ENCODE measurements at regions not wholly inside any gene's neighbourhood (a gene's known extent, or its start where the extent isn't known, plus 50 kb on each side); places are given as distances from the start of the nearest gene placed in this dataset.
"Not testable (repeated sequence)": the region's sequence is repeated elsewhere in the genome, so short reads cannot be mapped to it uniquely, and the experiment has no call there.

DNA sequence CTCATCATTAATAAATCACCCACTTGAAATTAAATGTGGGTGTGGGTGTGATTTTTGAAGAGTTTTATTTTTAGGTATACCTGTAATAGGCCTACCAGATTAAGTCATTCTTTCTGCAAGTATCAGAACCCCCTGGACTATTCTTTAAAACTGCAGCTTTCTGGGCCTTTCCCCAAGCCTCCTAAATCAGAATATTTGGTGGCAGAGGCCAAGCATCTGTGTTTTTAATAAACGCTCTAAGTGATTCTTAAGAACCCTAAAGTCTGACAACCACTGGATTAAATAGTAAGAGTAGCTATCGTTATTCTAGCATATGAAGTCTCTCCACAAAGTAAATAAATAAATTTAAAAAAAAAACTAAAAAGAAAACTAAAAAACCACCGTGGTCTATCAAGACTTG is 703.0 kb upstream of the NRP1 start:
- H2AK5ac ChIP-seq (ENCODE audit: low read length, severe bottlenecking) = no peak overlapping the region
- WGBS = 100% methylated on average over 1 of the region's 3 CpGs

DNA sequence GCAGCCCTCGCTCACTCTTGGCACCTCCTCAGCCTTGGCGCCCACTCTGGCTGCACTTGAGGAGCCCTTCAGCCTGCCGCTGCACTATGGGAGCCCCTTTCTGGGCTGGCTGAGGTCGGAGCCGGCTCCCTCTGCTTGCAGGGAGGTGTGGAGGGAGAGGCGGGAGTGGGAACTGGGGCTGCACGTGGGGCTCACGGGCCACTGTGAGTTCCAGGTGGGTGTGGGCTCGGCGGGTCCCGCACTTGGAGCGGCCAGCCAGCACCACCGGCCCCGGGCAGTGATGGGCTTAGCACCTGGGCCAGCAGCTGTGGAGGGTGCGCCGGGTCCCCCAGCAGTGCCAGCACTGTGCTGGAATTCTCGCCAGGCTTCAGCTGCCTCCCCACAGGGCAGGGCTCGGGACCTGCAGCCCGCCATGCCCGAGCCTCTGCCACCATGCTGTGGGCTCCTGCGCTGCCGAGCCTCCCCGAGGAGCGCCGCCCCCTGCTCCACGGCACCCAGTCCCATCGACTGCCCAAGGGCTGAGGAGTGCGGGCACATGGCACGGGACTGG is 700.8 kb upstream of the NRP1 start:
- DNase-seq; H3K4ac ChIP-seq (ENCODE audit: low read depth in 1 of 2, low read length in 2 of 2); H3K79me1 ChIP-seq (replicated peaks; ENCODE audit: low read length, poor library complexity, severe bottlenecking); H3K9me3 ChIP-seq (ENCODE audit: control insufficient read depth, low read length); H3K4me1 ChIP-seq (ENCODE audit: control insufficient read depth, insufficient read depth, low read depth, low read length); H2BK12ac ChIP-seq (ENCODE audit: low read length in 2 of 2); H3K27me3 ChIP-seq (ENCODE audit: control insufficient read depth in 1 of 2, insufficient read depth in 1 of 2, low read length in 2 of 2); H3K18ac ChIP-seq (ENCODE audit: low read depth in 1 of 2, low read length in 2 of 2); H3K23ac ChIP-seq (ENCODE audit: low read length in 2 of 2); H2BK5ac ChIP-seq (ENCODE audit: low read depth, low read length, poor library complexity, severe bottlenecking); H2AK5ac ChIP-seq (ENCODE audit: low read length, severe bottlenecking); H2AFZ ChIP-seq (ENCODE audit: low read depth, low read length); H3K27ac ChIP-seq (ENCODE audit: low read length, poor library complexity, severe bottlenecking); H3K9ac ChIP-seq (ENCODE audit: low read length); H3K14ac ChIP-seq (ENCODE audit: low read length in 2 of 2); H3K4me2 ChIP-seq (ENCODE audit: low read length, poor library complexity, severe bottlenecking); H3K36me3 ChIP-seq (ENCODE audit: control insufficient read depth in 1 of 2, insufficient read depth in 2 of 2, low read depth in 1 of 2, low read length in 2 of 2); H3K4me3 ChIP-seq (ENCODE audit: insufficient read depth in 1 of 2, low read depth in 1 of 2, low read length in 2 of 2); H4K91ac ChIP-seq (ENCODE audit: low read length); H2BK120ac ChIP-seq (ENCODE audit: low read depth, low read length); H4K8ac ChIP-seq (ENCODE audit: low read length); H2BK15ac ChIP-seq (ENCODE audit: low read depth, poor library complexity, severe bottlenecking): not testable (repeated sequence)
- WGBS = 93% methylated on average over 29 of the region's 29 CpGs

More for the DNA sequence above, 703.0 kb upstream of the NRP1 start:
- Histone ChIP-seq H2BK120ac (ENCODE audit: low read depth, low read length) (no peak overlapping the region), H2BK15ac (ENCODE audit: low read depth, poor library complexity, severe bottlenecking) (no peak overlapping the region), H4K8ac (ENCODE audit: low read length) (no peak overlapping the region), H3K14ac (ENCODE audit: low read length in 2 of 2) (no peak overlapping the region), H3K4me3 (ENCODE audit: insufficient read depth in 1 of 2, low read depth in 1 of 2, low read length in 2 of 2) (no peak overlapping the region), H3K9me3 (ENCODE audit: control insufficient read depth, low read length) (no peaks in the 10 kb centered on the region), H4K91ac (ENCODE audit: low read length) (no peak overlapping the region), H3K23ac (ENCODE audit: low read length in 2 of 2) (no peak overlapping the region), H2AFZ (ENCODE audit: low read depth, low read length) (no peak overlapping the region), H3K4me2 (ENCODE audit: low read length, poor library complexity, severe bottlenecking) (no peak overlapping the region), H3K9ac (ENCODE audit: low read length) (no peak overlapping the region), H3K4ac (ENCODE audit: low read depth in 1 of 2, low read length in 2 of 2) (no peak overlapping the region), H3K18ac (ENCODE audit: low read depth in 1 of 2, low read length in 2 of 2) (no peak overlapping the region), H2BK12ac (ENCODE audit: low read length in 2 of 2) (no peak overlapping the region), H2BK5ac (ENCODE audit: low read depth, low read length, poor library complexity, severe bottlenecking) (no peak overlapping the region), H3K36me3 (ENCODE audit: control insufficient read depth in 1 of 2, insufficient read depth in 2 of 2, low read depth in 1 of 2, low read length in 2 of 2) (no peaks in the 10 kb centered on the region), H3K4me1 (ENCODE audit: control insufficient read depth, insufficient read depth, low read depth, low read length) (no peaks in the 10 kb centered on the region), H3K27me3 (ENCODE audit: control insufficient read depth in 1 of 2, insufficient read depth in 1 of 2, low read length in 2 of 2) (peaks cover 0 to 9% of the 10 kb centered on the region in 2 experiments), H3K79me1 (replicated peaks; ENCODE audit: low read length, poor library complexity, severe bottlenecking) (no peaks in the 10 kb centered on the region), H3K27ac (ENCODE audit: low read length, poor library complexity, severe bottlenecking) (no peak overlapping the region)
- DNase-seq = no peak

DNA sequence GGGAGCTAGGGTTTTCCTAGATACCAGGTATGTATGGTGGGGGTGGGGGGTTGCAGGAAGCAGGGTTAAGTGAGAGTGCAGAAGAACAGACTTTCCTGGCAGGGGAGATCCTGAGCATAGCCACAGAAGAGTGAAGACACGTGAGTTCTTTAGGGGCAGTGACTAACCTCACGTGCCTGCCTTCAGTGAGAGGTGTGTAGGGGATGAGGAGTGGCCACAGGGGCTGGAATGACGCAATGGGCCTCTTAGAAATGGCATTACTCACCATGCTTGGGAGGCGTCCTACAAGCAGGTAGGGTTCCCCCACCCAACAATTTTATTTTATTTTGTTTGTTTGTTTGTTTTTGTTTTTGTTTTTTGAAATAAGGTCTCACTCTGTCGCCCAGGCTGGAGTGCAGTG is 698.6 kb upstream of the NRP1 start:
- no peak overlapping the region for H3K9ac ChIP-seq (ENCODE audit: low read length)
- no peak overlapping the region for H3K27ac ChIP-seq (ENCODE audit: low read length, poor library complexity, severe bottlenecking)
- H2BK15ac ChIP-seq (ENCODE audit: low read depth, poor library complexity, severe bottlenecking) = no peak overlapping the region
- H3K4me3 ChIP-seq (ENCODE audit: insufficient read depth in 1 of 2, low read depth in 1 of 2, low read length in 2 of 2) = no peak overlapping the region
- no peak overlapping the region for H2BK12ac ChIP-seq (ENCODE audit: low read length in 2 of 2)
- no peak overlapping the region for H3K4me2 ChIP-seq (ENCODE audit: low read length, poor library complexity, severe bottlenecking)
- peaks cover 6% of the 10 kb centered on the region for H3K4me1 ChIP-seq (ENCODE audit: control insufficient read depth, insufficient read depth, low read depth, low read length)
- no peak overlapping the region for H3K23ac ChIP-seq (ENCODE audit: low read length in 2 of 2)
- WGBS = 80% methylated on average over 4 of the region's 5 CpGs
- DNase-seq = no peak
- no peak overlapping the region for H3K4ac ChIP-seq (ENCODE audit: low read depth in 1 of 2, low read length in 2 of 2)
- H3K36me3 ChIP-seq (ENCODE audit: control insufficient read depth in 1 of 2, insufficient read depth in 2 of 2, low read depth in 1 of 2, low read length in 2 of 2) = no peaks in the 10 kb centered on the region
- no peak overlapping the region for H2BK120ac ChIP-seq (ENCODE audit: low read depth, low read length)
- no peaks in the 10 kb centered on the region for H3K79me1 ChIP-seq (replicated peaks; ENCODE audit: low read length, poor library complexity, severe bottlenecking)
- no peak overlapping the region for H3K18ac ChIP-seq (ENCODE audit: low read depth in 1 of 2, low read length in 2 of 2)
- no peak overlapping the region for H4K8ac ChIP-seq (ENCODE audit: low read length)
- no peak overlapping the region for H3K14ac ChIP-seq (ENCODE audit: low read length in 2 of 2)
- H2BK5ac ChIP-seq (ENCODE audit: low read depth, low read length, poor library complexity, severe bottlenecking) = no peak overlapping the region
- H3K9me3 ChIP-seq (ENCODE audit: control insufficient read depth, low read length) = no peaks in the 10 kb centered on the region
- H4K91ac ChIP-seq (ENCODE audit: low read length) = no peak overlapping the region
- no peak overlapping the region for H2AK5ac ChIP-seq (ENCODE audit: low read length, severe bottlenecking)
- H3K27me3 ChIP-seq (ENCODE audit: control insufficient read depth in 1 of 2, insufficient read depth in 1 of 2, low read length in 2 of 2) = no peaks in the 10 kb centered on the region
- H2AFZ ChIP-seq (ENCODE audit: low read depth, low read length) = no peak overlapping the region

DNA sequence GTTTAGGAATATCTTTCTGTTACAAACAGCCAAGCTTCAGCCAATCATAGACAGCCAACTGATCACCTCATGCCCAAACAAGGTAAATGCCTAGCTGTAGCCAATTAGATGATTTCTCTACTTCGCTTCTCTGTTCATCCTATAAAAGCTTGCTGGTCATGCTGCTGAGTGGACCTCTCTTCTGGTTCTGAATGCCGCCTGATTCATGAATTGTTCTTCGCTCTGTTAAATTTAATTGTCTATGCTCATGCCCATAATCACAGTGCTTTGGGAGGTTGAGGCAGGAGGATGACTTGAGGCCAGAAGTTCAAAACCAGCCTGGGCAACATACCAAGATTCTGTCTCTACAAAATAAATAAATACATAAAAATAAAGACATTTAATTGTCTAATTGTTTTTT is 698.1 kb upstream of the NRP1 start:
- Histone ChIP-seq H2BK12ac (ENCODE audit: low read length in 2 of 2) (no peak overlapping the region), H3K4me2 (ENCODE audit: low read length, poor library complexity, severe bottlenecking) (no peak overlapping the region), H3K9ac (ENCODE audit: low read length) (no peak overlapping the region), H3K9me3 (ENCODE audit: control insufficient read depth, low read length) (no peaks in the 10 kb centered on the region), H2AFZ (ENCODE audit: low read depth, low read length) (no peak overlapping the region), H3K14ac (ENCODE audit: low read length in 2 of 2) (no peak overlapping the region), H3K4me3 (ENCODE audit: insufficient read depth in 1 of 2, low read depth in 1 of 2, low read length in 2 of 2) (no peak overlapping the region), H3K4me1 (ENCODE audit: control insufficient read depth, insufficient read depth, low read depth, low read length) (peaks cover 6% of the 10 kb centered on the region), H2BK5ac (ENCODE audit: low read depth, low read length, poor library complexity, severe bottlenecking) (no peak overlapping the region), H3K27ac (ENCODE audit: low read length, poor library complexity, severe bottlenecking) (no peak overlapping the region), H3K18ac (ENCODE audit: low read depth in 1 of 2, low read length in 2 of 2) (no peak overlapping the region), H2BK120ac (ENCODE audit: low read depth, low read length) (no peak overlapping the region), H3K23ac (ENCODE audit: low read length in 2 of 2) (no peak overlapping the region), H2AK5ac (ENCODE audit: low read length, severe bottlenecking) (no peak overlapping the region), H2BK15ac (ENCODE audit: low read depth, poor library complexity, severe bottlenecking) (no peak overlapping the region), H3K27me3 (ENCODE audit: control insufficient read depth in 1 of 2, insufficient read depth in 1 of 2, low read length in 2 of 2) (no peaks in the 10 kb centered on the region), H3K36me3 (ENCODE audit: control insufficient read depth in 1 of 2, insufficient read depth in 2 of 2, low read depth in 1 of 2, low read length in 2 of 2) (no peaks in the 10 kb centered on the region), H4K8ac (ENCODE audit: low read length) (no peak overlapping the region), H3K79me1 (replicated peaks; ENCODE audit: low read length, poor library complexity, severe bottlenecking) (no peaks in the 10 kb centered on the region), H3K4ac (ENCODE audit: low read depth in 1 of 2, low read length in 2 of 2) (no peak overlapping the region), H4K91ac (ENCODE audit: low read length) (no peak overlapping the region)
- DNase-seq = no peak
- 92% methylated on average over 2 of the region's 3 CpGs for WGBS

All from mesenchymal stem cell (in vitro differentiated cells and primary cell).